Coronary artery (tissue), 2 donors: ENCODE measurements at regions not wholly inside any gene's neighbourhood (a gene's known extent, or its start where the extent isn't known, plus 50 kb on each side); places are given as distances from the start of the nearest gene placed in this dataset.

ENCODE experiments used
- DNase-seq: peaks from one replicate; pipeline ENCODE4 v3.0.0-alpha.2; 2017; ENCODE audit warnings: low spot score
- H3K27ac ChIP-seq, 2 donors: fragments of 200-600 bp; sonication (generic); one replicate each; pipeline ENCODE4 v1.5.1; 2016 to 2019
- H3K4me3 ChIP-seq: fragments of 200-600 bp; sonication (generic); 2 replicates; pipeline ENCODE4 v1.5.1; 2016; ENCODE audit warnings: mild to moderate bottlenecking, moderate library complexity
- TF ChIP-seq, protein P1 (sequence below): fragments of 200-600 bp; sonication (generic); IDR thresholded peaks from one replicate; pipeline ENCODE4 v1.5.1; 2019; ENCODE audit warnings: antibody characterized with exemption

DNA sequence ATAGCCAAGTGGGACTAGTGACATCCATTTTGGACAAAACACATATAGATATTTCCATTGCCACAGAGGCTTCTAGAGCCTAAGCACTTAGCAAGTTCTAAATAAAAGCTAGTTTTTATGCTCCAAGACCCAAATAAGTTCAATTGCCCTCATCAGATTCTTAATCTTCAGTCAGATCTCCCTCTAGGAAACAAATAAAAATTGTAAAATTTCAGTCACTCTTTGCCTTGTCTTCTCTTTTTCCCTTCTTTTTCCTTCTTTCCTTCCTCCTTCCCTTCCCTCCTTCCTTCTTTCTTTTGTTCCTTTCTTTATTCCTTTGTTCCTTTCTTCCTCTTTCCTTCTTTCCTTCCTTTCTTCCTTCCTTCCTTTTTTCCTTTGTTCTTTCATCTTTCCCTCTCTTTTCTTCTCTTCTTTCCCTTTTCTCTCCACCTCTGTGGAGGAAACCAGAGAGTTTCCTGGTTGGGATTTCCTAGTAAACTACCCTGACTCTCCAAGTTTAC, 68.8 kb upstream of the GADL1 start:
- TF ChIP-seq, protein P1, sequence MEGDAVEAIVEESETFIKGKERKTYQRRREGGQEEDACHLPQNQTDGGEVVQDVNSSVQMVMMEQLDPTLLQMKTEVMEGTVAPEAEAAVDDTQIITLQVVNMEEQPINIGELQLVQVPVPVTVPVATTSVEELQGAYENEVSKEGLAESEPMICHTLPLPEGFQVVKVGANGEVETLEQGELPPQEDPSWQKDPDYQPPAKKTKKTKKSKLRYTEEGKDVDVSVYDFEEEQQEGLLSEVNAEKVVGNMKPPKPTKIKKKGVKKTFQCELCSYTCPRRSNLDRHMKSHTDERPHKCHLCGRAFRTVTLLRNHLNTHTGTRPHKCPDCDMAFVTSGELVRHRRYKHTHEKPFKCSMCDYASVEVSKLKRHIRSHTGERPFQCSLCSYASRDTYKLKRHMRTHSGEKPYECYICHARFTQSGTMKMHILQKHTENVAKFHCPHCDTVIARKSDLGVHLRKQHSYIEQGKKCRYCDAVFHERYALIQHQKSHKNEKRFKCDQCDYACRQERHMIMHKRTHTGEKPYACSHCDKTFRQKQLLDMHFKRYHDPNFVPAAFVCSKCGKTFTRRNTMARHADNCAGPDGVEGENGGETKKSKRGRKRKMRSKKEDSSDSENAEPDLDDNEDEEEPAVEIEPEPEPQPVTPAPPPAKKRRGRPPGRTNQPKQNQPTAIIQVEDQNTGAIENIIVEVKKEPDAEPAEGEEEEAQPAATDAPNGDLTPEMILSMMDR: no peak

DNA sequence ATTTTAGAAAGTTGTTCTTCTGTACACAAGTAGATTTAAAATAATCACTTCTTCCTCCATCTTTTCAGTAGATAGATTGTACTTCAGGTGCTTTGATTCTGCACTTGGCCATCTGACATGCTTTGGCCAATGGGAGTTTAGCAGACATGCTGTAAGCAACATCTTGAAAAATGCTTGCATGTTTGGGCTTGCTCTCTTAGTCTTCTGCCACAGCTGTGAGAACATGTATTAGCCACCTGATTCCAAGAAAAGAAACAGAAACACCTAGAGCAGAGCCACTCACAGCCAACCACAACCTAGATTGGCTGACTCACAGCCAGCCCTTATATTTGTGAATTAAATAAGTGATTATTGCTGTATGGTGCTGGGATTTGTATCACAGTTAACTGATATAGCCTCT, 70.2 kb upstream of the GADL1 start:
- Histone ChIP-seq H3K27ac (no peak overlapping the region), H3K4me3 (no peak overlapping the region)
- DNase-seq: no peak
- TF ChIP-seq, protein P1: no peak

More for the DNA sequence above, 68.8 kb upstream of the GADL1 start:
- Histone ChIP-seq H3K27ac (no peak overlapping the region), H3K4me3 (no peak overlapping the region)
- no peak for DNase-seq

DNA sequence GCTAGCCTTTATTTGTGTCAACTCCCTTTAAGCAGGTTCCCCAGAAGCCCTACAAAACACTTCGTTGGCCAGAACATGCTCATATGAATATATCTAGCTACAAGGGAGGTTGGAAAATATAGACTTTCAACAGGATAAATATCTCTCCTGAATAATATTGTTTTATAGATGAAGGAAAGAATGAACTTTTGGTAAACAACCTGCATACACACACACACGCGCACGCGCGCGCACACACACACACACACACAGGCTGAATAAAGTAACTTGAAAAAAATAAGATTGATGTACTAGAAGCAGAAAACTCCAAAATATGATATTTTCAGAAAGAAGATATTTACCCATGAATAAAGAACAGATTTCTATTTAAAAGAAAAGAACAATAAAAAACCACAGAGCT, 72.4 kb upstream of the GADL1 start:
- no peak for DNase-seq
- no peak overlapping the region for H3K4me3 ChIP-seq
- no peak overlapping the region for H3K27ac ChIP-seq
- TF ChIP-seq, protein P1: no peak

DNA sequence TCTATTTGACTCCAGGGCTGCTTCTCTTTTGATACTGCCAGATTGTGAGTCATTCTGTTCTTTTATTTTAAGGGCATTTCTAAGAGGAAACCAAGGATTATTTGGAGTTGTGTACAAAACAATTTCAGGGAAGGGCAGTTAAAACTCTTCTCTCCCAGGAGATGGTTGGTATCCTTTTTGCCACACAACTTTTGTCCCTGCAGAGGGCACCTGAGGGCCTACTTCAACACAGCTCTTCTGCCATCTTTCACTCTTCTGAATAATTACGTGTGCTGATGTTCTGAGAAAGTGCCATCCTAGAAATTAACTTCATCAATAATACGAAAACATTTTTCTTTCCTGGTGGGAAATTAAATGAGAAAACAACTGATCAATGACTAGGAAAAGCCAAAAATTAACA, 75.7 kb upstream of the GADL1 start:
- DNase-seq: no peak
- TF ChIP-seq, protein P1: no peak
- H3K27ac ChIP-seq: no peak overlapping the region
- H3K4me3 ChIP-seq: no peak overlapping the region

DNA sequence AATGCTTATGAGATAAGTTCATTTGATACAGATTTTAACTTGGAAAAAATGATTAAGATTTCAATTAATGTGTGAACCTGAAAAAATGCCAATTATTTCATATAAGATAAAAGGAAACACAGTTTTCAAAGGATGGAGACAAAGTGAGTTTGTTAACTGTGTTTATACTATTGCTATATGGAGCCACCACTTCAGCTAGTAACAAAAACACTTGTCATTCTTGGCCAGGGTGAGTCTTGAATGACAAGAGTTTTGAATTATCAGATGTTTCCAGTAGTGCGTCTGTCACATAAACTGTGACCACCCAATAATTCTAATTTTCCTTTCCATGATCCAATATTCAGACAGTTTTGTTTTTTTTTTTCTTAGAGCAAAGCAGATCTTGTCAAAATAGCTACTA, 78.0 kb upstream of the GADL1 start:
- Histone ChIP-seq H3K27ac (no peak overlapping the region), H3K4me3 (no peak overlapping the region)
- TF ChIP-seq, protein P1: no peak
- no peak for DNase-seq

DNA sequence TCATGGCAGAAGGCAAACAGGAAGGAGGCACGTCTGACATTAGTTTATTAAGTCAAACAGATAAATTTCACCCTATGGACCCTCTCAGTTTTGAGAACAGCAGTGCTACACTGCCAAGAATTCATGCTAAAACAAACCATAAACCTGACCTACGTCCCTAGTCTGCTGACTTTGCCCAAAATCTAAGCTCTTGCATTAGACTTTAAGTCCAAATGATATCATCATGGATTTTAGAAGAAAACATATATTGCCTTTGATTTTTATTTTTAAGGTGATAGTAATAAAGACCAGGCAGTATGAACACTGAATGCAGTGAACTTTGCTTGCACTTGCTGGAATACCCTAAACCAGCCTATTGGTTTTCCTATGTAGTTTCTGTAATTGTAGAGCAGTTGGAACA, 79.6 kb upstream of the GADL1 start:
- Histone ChIP-seq H3K4me3 (no peak overlapping the region), H3K27ac (no peak overlapping the region)
- no peak for DNase-seq
- TF ChIP-seq, protein P1: no peak

DNA sequence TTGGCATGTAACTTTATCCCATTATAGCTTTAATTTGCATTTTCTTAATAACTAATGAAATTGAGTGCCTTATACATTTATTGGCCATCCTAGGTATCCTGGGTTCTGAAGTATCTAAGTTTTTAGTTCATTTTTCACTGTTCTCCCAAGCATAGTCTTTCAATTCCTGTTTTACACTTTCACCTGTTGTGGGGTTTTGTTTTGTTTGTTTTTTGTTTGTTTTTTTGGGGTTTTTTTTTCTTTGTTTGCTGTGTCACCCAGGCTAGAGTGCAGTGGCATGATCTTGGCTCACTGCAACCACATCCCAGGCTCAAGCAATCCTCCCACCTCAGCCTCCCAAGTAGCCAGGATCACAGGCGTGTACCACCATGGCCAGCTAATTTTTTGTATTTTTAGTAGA, 83.1 kb upstream of the GADL1 start:
- TF ChIP-seq, protein P1: no peak
- no peak overlapping the region for H3K27ac ChIP-seq
- no peak for DNase-seq
- no peak overlapping the region for H3K4me3 ChIP-seq
